Neutrophil (primary cell): ENCODE measurements at regions not wholly inside any gene's neighbourhood (a gene's known extent, or its start where the extent isn't known, plus 50 kb on each side); places are given as distances from the start of the nearest gene placed in this dataset.

Experiments used
- H3K27ac ChIP-seq: fragments of 200-600 bp; sonication (generic); 2 replicates; pipeline ENCODE4 v1.5.1; 2016; ENCODE audit warnings: mild to moderate bottlenecking, moderate library complexity
- H3K27me3 ChIP-seq: fragments of 200-600 bp; sonication (generic); 2 replicates; pipeline ENCODE4 v1.6.0; 2016; ENCODE audit warnings: mild to moderate bottlenecking
- H3K36me3 ChIP-seq: fragments of 200-600 bp; sonication (generic); 2 replicates; pipeline ENCODE4 v1.5.1; 2017
- H3K4me1 ChIP-seq, 2 experiments: fragments of 200-600 bp in 1 of 2; sonication (generic) in 1 of 2; 1 replicate in 1 of 2; 2 replicates in 1 of 2; pipeline versions ENCODE4 v1.5.1 to v1.6.1; 2013 to 2016; ENCODE audit warnings: low read depth in 1 of 2, low read length in 1 of 2, mild to moderate bottlenecking in 1 of 2, moderate library complexity in 1 of 2; ENCODE audit not compliant: control insufficient read depth in 1 of 2, insufficient read depth in 1 of 2
- H3K4me3 ChIP-seq, 2 experiments: fragments of 200-600 bp in 1 of 2; sonication (generic) in 1 of 2; 1 replicate in 1 of 2; 2 replicates in 1 of 2; pipeline ENCODE4 v1.5.1; 2013 to 2016; ENCODE audit warnings: low read depth in 1 of 2, low read length in 1 of 2, mild to moderate bottlenecking in 1 of 2, moderate library complexity in 1 of 2
- H3K9me3 ChIP-seq: fragments of 200-600 bp; sonication (generic); 2 replicates; pipeline ENCODE4 v1.5.1; 2016
- TF ChIP-seq, protein P1 (sequence below): fragments of 200-600 bp; sonication (generic); IDR thresholded peaks from 2 replicates; pipeline ENCODE4 v1.5.1; 2016; ENCODE audit warnings: antibody characterized with exemption

DNA sequence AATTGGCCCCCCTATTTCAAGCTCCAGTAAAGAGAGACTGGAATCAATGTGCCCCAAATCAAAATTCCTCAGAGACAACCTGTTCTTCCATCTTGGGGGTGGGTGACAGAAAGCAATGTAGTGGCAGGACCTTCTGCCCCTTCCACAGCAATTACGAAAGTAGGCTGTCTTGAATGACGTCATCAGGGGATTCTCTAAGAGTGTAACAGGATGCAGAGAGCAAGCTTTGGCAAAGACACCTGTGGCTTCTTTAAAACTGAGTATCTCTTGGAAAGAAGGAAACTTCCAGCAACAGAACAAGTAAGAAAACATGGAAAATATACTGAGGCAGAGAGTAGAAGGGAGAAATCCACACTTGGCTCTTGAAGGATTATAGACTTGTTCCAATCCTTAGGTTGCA lies 247.6 kb upstream of the PDE4D start:
- no peaks in the 10 kb centered on the region for H3K27me3 ChIP-seq
- no peaks in the 10 kb centered on the region for H3K36me3 ChIP-seq
- TF ChIP-seq, protein P1, sequence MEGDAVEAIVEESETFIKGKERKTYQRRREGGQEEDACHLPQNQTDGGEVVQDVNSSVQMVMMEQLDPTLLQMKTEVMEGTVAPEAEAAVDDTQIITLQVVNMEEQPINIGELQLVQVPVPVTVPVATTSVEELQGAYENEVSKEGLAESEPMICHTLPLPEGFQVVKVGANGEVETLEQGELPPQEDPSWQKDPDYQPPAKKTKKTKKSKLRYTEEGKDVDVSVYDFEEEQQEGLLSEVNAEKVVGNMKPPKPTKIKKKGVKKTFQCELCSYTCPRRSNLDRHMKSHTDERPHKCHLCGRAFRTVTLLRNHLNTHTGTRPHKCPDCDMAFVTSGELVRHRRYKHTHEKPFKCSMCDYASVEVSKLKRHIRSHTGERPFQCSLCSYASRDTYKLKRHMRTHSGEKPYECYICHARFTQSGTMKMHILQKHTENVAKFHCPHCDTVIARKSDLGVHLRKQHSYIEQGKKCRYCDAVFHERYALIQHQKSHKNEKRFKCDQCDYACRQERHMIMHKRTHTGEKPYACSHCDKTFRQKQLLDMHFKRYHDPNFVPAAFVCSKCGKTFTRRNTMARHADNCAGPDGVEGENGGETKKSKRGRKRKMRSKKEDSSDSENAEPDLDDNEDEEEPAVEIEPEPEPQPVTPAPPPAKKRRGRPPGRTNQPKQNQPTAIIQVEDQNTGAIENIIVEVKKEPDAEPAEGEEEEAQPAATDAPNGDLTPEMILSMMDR = no peak
- H3K4me3 ChIP-seq = no peak overlapping the region
- peaks cover 36 to 47% of the 10 kb centered on the region in 2 experiments for H3K4me1 ChIP-seq
- H3K9me3 ChIP-seq = no peaks in the 10 kb centered on the region
- H3K27ac ChIP-seq = no peak overlapping the region

DNA sequence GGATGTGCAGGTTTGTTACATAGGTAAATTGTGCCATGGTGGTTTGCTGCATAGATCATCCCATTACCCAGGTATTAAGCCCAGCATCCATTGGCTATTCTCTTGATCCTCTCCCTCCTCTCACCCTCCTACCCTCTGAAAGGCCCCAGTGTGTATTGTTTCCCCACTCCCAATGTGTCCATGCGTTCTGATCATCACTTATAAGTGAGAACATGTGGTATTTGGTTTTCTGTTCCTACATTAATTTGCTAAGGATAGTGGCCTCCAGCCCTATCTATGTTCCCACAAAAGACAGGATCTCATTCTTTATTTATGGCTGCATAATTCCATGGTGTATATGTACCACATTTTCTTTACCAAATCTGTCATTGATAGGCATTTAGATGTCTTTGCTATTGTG lies 243.3 kb upstream of the PDE4D start:
- Histone ChIP-seq H3K36me3 (no peaks in the 10 kb centered on the region), H3K27ac (no peak overlapping the region), H3K4me3 (no peak overlapping the region), H3K9me3 (no peaks in the 10 kb centered on the region), H3K4me1 (peaks cover 4 to 6% of the 10 kb centered on the region in 2 experiments), H3K27me3 (no peaks in the 10 kb centered on the region)
- TF ChIP-seq, protein P1 = no peak

DNA sequence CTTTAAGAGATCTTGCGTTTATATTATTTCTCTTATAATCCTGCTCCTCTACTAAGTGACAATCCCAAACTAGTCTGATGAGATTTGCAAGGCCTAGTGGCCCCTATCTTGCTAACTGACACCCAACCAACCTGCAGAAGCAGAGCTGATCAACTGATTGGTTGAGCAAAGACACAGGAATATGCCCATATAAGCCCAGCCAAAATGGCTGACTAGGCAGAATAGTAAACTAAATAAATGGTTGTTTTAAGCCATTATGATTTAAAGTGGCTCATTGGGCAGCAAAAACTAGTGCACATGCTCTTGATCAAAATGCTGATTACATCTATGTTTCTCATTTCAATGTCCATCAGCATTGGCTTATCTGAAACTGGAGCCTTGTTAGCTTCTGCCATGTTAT lies 238.0 kb upstream of the PDE4D start:
- H3K27ac ChIP-seq = no peak overlapping the region
- TF ChIP-seq, protein P1 = no peak
- H3K9me3 ChIP-seq = no peaks in the 10 kb centered on the region

DNA sequence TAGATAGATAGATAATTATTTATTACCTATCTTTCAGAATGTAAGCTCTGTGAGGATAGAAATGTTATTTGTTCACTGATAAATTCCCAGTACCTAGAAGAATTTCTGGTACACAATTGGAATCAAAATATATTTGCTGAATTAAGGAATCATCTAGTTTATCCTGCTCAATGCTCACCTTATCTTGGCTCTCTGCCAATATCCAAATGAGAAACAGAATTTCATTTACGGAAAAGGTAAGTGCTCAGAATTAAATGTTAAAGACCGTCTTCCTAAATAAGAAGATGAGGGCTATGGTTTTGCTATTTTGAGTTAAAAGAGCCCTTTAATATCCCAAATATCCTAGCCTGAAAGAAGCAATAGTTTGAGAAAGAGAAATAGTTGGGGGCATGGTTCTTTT lies 232.1 kb upstream of the PDE4D start:
- TF ChIP-seq, protein P1 = no peak
- Histone ChIP-seq H3K4me1 (peaks cover 21 to 29% of the 10 kb centered on the region in 2 experiments), H3K4me3 (no peak overlapping the region), H3K9me3 (no peaks in the 10 kb centered on the region), H3K36me3 (no peaks in the 10 kb centered on the region), H3K27me3 (no peaks in the 10 kb centered on the region), H3K27ac (no peak overlapping the region)

More for the DNA sequence above, 238.0 kb upstream of the PDE4D start:
- H3K4me1 ChIP-seq = no peaks in the 10 kb centered on the region
- no peaks in the 10 kb centered on the region for H3K27me3 ChIP-seq
- H3K36me3 ChIP-seq = no peaks in the 10 kb centered on the region
- H3K4me3 ChIP-seq = no peak overlapping the region

DNA sequence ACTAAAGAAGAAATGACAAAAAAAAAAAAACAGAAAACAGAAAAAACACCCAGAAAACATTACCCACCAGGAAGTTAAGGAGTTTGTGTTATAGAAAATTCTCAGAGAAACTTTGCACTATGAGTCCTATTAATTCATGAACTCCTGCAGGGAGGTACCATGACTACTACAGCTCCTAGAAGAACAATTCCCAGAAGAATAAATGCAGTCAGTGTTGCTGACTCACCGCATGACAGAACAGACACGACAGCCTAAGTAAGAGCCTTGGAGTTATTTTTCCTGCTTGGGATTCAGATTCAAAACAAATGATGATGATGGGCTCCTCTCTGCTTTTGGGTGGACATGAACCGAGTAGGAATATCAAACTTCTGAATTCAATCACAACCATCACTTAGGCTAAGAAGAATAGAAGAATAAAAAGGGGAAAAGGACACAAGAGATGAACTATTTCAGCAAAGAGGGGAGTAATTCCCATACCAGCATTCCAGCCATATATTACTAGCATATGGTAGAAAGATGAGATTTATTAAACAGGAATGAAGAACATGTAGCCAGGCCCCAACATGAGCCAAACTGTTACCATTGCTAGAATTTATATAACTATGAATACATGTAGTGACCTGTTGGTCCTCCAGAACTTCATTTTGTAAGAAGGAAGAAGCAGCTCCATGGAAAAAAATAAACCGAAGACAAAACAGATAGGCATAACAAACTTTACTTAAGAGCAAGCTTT lies 209.6 kb upstream of the PDE4D start:
- Histone ChIP-seq H3K4me1 (peaks cover 6 to 13% of the 10 kb centered on the region in 2 experiments), H3K36me3 (no peaks in the 10 kb centered on the region), H3K9me3 (no peaks in the 10 kb centered on the region), H3K27ac (no peak overlapping the region), H3K27me3 (no peaks in the 10 kb centered on the region), H3K4me3 (no peak overlapping the region)
- TF ChIP-seq, protein P1 = no peak
